Daoy (cell line): ENCODE measurements at regions not wholly inside any gene's neighbourhood (a gene's known extent, or its start where the extent isn't known, plus 50 kb on each side); places are given as distances from the start of the nearest gene placed in this dataset.
"Not testable (repeated sequence)": the region's sequence is repeated elsewhere in the genome, so short reads cannot be mapped to it uniquely, and the experiment has no call there.

Experiments used
- DNase-seq: peaks from one replicate; pipeline ENCODE4 v3.0.0-alpha.2; 2015; ENCODE audit warnings: low read depth

DNA sequence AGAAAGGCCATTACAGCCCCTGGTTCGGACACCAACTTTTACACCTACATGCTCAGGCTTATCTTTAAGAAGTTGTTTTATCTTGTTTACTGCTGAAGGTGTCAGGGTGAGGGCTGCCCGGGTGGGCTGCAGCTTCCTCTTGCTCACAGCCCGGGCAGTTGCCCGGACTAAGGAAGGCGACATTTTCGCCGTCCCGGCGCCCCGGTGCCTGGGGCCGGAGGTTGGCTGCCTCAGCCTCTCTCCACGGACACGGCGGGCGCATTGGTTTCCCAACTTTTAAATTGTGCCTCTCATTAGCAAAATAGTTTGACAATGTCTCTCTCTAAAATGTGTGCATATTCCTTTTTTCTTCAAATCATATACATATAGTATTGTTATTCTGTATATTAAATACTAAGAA is 198.5 kb downstream of the LRRC70 start:
- DNase-seq: not testable (repeated sequence)

DNA sequence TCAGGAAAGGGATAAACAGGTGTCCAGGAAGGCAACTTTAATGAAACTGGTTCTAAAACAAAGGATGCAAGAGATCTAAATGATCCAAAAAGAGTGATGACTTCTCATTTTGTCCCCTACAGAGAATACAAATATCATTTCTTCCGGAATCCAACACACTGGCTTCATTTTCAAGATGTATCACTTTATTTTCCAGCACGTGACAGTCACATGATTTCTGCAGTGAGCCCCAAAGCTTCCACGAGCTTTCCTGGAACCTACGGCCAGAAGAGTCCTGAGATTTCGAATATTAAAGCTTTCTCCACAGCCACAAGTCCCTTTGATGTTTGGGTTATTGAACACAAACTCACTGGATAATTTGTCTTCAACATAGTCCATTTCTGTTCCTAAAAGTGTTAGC is 198.0 kb downstream of the LRRC70 start:
- not testable (repeated sequence) for DNase-seq

DNA sequence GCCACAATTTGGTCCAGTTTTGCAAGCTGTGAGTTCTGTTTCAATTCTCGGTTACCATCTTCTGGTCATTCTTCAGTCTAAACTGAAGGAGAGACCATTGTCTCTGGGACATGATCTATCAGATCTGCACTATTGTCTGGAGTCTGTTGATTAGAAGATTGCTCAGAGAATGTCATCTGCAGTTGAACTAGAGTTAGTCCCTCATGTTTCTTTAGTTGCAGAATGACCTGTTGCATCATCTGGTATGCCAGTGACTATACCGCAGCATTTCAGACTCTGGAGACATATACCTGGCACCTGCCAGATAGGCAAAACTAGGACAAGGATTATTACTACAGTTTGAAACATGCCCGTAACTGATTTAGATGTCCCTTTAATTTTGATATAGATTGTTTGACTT is 194.8 kb downstream of the LRRC70 start:
- no peak for DNase-seq

DNA sequence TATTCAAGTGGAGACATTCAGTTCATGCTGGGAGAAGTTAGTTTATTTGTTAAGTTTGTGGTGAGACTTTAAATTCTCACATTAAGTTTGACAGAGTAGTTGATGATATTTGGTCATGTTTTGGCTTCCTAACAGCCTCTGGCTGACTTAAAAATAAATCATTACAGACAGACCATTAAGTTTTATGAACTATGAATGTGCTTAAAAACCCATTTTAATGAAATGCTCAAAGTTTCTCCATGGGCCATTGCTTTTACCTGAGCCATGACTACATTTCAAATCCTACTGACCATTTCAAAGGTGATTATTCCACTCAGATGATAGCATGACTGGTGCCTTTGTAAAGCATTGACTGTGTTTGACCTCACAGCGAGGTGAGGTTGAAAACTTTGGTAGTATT is 192.7 kb downstream of the LRRC70 start:
- no peak for DNase-seq

DNA sequence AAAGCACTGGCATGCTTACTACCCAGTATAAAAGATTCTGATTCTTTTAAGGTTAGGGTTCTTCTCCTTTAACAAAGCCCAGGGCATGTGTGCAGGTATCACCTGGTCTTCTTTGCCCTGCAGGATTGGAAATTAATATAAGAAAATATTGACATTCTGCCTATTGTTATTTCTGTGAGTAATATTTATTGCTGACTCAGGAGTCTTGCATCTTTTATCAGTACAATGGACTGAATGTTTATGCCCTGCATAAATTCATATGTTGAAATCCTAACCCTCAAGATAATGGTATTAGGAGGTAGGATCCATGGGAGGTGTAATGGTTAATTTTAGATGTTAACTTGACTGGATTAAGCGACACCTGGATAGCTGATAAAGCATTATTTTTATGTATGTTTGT is 189.0 kb downstream of the LRRC70 start:
- DNase-seq: no peak

DNA sequence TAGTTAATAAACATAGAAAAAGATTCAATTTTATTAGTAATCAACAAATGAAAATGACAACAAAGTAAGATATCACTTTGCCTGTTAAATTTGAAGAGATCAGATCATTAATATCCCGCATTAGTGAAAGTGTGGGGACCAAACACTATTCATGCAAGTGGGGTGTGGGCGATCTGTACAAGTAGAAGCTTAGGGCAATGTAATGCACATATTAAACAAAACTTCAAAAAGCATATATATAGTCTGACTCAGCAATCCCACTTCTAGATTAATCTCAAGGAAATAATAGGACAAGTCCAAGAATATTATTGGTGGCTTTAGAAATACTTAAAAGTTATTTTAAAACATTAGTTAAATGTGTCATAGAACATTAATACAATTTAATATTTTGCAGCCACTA is 188.5 kb downstream of the LRRC70 start:
- DNase-seq: no peak

DNA sequence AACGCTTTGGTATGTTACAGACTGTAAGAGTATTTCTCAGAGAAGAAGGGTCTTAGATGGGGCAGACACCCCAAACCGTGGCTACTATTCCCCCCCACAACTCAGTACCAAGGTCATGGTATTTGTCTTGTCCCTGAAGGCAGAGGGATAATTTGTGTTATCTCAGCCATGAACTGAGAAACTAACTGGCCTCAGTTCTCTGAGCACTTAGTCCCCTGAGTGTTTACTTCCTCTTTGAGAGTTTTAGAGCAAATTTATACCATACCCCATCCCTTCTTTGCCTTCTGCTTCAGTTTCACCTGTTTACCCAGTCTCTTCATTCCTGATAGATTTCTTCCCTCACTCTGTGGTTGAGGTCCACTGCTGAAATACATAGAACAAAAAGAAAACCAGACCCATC is 183.9 kb downstream of the LRRC70 start:
- no peak for DNase-seq

DNA sequence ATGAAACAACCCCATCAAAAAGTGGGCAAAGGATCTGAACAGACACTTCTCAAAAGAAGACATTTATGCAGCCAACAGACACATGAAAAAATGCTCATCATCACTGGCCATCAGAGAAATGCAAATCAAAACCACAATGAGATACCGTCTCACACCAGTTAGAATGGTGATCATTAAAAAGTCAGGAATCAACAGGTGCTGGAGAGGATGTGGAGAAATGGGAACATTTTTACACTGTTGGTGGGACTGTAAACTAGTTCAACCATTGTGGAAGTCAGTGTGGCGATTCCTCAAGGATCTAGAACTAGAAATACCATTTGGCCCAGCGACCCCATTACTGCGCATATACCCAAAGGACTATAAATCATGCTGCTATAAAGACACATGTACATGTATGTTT is 179.1 kb downstream of the LRRC70 start:
- not testable (repeated sequence) for DNase-seq

DNA sequence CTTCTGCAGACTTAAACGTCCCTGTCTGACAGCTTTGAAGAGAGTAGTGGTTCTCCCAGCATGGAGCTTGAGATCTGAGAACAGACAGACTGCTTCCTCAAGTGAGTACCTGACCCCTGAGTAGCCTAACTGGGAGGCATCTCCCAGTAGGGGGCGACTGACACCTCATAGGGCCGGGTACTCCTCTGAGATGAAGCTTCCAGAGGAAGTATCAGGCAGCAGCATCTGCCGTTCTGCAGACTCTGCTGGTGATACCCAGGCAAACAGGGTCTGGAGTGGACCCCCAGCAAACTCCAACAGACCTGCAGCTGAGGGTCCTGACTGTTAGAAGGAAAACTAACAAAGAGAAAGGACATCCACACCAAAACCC is 174.4 kb downstream of the LRRC70 start:
- not testable (repeated sequence) for DNase-seq

DNA sequence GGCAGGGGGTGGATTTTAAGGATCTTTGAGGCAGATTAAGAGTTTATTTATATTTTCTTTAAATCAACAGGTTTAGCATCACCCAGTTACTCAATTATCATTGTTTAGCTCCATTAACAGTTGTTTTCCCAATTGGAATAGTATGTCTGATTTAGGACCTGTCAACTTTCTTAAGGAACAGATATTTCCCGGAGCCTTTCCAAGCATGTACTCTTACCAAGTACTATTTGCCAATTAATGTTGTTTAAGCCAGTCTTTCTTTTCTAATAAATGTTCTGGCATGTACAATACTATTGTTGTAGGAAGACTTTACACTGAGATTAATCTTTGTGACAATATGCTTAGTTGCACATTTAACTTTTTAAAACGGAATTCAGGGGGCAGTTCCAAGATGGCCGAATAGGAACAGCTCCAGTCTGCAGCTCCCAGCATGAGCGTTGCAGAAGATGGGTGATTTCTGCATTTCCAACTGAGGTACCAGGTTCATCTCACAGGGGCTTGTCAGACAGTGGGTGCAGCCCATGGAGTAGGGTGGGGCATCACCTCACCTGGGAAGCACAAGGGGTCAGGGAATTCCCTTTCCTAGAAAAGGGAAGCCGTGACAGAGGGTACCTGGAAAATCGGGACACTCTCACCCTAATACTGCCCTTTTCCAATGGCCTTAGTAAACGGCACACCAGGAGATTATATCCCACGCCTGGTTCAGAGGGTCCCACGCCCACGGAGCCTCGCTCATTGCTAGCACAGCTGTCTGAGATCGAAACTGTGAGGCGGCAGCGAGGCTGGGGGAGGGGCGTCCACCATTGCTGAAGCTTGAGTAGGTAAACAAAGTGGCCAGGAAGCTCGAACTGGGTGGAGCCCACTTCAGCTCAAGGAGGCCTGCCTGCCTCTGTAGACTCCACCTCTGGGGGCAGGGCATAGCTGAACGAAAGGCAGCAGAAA is 173.7 kb downstream of the LRRC70 start:
- DNase-seq: not testable (repeated sequence)

DNA sequence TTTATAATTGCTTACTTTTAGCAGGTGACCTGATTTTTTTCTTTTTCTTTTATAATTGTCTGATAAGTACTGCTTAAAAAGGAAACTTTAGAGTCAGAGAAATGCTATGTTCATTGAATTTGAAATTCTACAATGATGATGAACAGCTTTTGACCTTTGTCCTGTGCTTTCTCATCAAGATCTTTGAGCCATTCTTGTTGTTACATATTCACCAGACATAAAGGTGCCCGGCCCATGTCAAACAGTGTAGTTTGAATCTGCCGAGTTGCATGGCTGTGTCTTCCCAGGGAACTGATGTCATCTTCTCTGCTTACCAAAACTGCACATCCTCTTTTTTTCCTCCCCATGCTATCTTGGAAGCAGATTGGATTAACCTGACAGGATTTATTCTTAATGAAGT is 163.6 kb downstream of the LRRC70 start:
- no peak for DNase-seq

DNA sequence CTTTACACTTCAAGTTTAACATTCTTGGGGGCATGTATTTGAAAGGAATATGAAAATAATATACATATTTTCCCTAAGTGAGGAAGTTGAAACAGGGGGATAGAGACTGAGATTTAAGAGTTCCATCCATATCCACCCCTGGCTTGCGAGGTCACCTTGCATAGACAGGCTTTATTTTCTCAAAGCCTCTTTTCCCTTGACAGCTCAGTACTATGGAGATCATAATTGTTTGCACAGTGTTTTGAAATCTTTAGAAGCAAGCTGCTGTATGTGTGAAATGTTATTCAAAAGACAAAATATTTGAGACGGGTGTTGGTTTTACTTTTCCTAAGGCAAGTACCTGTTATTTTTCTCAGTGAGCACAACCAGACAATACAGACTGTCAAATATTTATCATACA is 163.1 kb downstream of the LRRC70 start:
- no peak for DNase-seq

DNA sequence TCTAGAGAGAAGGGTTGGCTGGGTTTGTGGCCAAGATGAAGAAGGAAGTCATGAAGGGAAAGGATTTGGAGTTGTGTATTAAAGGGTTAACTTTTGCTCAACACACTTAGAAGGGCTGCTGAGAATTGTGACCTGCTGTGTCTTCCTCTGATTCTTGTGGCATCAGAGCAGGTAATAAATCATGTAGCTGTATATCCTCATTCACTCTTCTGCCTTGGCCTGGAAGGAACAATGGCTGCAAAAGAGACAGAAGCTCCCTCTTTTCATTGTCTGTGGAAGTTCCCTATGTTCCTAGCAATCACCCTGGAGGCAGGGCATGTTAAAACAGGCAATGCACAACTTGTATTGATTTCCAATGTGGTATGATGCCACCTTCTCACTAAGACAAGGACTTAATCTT is 159.1 kb downstream of the LRRC70 start:
- no peak for DNase-seq

DNA sequence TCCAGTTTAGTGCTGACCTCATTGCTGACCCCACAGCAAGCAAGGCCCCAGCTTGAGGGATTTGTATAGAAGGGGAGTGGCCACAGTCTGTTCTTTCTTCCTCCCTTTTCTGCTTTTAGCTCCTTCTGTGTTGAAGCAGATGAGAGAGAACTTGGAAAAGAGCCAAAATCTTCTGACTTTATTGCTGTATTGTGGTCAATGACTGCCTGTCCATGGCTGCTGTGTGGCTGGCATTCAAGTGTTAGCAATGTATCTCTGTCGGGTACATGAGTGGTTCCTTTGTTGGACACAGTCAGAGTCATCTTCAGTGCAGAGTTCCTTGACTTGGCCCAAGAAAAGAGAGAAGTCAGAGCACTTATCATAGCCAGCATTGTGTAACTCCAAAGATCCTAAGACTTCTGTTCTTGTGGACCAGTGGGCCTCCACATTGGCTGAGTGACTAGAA is 154.1 kb downstream of the LRRC70 start:
- DNase-seq: no peak

DNA sequence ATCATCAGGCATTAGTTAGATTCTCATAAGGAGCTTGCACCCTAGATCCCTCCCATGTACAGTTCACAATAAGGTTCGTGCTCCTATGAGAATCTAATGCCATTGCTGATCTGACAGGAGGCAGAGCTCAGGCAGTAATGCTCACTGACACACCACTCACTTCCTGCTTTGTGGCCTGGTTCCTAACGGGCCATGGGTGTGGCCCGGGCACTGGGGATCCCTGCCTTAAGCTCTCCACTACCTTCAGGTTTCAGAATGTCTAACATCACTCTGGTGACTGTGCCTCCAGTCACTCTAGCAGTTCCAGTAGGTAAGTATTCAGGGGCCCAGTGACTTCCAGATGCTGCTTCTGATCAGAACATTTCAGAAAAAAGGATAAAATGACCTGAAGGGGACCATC is 152.4 kb downstream of the LRRC70 start:
- DNase-seq: no peak

DNA sequence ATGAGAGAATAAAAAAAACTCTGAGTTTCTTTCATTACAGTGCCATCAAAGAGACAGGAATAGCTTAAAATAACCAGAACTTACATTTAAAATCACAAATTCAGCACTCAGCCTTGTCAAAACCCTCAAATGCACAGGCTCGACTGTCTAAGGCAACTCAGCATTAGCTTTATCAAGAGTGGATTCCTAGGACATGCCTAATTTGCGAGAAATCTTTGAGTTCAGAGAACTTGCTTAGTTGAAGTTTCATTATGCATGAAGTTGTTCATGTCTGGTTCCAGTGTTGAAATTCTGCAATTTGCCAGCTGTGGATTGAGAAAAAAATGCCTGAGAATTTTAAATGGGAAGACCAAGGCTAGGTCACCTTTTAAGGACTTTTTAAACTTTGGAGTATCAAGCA is 151.1 kb downstream of the LRRC70 start:
- no peak for DNase-seq

DNA sequence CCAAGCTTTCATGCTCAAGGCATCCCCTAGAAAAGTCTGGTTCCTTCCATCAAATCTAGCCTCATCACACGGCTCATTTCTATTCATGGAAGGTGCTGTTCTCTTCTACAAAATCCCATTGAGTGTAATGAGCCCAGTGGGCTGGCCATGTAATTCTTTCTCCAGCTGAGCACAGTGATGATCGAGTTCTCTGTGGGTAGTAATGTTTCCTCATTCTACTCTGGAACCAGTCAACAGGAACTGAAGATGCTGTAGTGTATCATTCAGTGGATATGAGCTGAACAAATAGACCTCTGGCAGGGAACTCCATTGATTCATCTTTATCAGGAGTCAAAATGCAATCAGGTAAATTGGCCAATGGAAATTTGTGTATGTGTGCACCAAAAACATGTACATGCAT is 149.2 kb downstream of the LRRC70 start:
- DNase-seq: no peak

DNA sequence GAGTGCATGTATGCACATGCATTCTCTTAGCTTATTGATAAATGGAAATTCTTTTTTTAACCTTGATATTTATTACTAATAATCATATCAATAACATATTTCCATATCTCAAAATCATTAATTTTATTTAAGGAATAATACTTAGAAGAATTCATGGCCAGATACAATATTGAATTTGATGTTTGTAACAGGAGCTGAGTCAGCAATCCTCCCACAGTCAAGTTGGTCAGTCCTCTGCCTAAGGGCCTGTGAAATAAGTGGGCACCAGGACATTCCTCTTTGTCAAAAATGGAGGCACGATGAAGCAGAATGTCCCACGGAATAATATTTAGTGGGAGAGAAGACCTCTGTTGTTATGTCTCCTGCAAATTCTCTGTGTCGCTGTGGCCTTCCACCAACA is 148.6 kb downstream of the LRRC70 start:
- DNase-seq: no peak

DNA sequence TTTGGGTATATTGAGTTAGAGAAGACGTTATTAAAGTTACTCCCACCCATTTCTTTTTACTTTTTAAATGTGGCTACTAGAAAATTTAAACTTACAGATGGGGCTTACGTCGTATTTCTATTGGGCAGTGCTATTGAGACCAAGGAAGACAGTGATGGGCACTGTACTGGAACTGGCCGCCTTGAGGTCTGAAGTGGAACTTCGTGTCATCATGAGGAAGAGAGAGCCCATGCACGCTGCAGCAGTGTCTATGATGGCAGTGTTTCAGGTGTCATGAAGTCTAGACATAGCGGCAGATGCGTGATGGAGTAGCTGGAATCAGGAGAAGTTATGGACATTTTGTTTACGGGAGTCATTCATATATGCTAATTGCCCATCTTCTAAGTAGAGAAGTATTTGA is 143.7 kb downstream of the LRRC70 start:
- DNase-seq: no peak

DNA sequence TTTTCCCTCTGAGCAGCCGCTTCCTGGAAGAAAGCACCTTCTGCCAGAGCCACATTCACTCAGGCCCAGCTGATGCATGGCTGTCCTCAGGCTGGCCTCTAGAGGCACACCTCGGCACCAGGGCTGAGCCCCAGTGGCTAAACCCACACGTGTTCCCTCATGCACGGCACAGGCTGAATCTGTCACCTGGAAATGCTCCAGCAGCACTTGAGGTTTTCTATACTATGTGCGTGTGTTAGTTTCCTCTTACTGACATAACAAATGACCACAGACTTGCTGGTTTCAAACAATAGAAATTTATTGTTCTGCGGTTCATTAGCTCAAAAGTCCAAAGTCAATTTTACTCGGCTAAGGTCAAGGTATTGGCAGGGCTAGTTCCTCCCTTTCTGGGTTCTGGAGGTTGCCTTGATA is 141.4 kb downstream of the LRRC70 start:
- DNase-seq: no peak

DNA sequence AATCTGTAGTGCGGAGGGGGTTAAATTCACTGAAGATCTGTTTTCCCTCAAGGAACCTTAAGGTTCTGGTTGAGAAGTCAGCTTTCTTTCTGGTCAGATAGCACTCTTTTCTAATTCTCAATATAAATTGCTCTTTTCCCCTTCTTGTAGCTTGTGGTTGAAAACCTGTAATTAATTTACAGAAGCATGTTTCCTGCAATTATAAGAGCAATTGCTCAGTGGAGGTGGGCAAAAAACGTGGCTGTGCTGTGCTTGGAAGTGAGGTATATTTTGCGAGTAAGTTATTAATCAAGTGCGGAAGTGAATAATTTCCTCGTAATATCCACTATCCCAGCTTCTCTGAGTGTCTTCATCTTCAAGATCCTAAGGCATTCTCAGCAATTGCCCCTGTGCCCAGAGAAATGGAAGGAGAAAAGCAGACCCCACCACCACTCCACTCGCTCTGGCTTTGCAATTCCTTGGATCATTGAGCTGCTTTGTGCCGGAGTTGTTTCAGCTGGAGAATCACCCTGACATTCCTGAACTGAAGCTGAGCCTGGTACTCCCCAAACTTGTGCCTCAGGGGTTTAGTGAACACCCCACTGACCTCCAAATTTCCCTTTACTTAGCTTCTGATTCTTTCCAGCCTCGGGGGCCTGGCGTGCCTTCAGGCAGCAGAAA is 140.6 kb downstream of the LRRC70 start:
- no peak for DNase-seq

DNA sequence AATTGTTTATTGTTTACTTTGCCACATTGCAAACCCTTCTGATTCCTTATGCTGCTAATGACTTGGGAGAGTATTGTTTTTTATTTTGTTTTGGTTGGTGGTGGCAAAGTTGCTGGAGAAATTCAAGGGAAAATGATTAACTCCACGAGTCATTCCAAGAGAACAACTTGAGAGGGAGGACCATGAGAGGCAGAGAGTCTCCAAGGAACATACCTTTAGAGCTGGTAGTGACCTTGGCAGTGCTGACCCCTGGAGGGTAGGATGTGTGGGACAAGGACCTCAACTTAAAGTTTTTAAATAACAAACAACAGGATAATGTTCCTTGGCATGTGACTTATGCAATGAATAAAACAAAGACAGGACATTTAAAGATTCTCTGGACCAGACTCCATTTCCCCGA is 139.7 kb downstream of the LRRC70 start:
- DNase-seq: no peak

DNA sequence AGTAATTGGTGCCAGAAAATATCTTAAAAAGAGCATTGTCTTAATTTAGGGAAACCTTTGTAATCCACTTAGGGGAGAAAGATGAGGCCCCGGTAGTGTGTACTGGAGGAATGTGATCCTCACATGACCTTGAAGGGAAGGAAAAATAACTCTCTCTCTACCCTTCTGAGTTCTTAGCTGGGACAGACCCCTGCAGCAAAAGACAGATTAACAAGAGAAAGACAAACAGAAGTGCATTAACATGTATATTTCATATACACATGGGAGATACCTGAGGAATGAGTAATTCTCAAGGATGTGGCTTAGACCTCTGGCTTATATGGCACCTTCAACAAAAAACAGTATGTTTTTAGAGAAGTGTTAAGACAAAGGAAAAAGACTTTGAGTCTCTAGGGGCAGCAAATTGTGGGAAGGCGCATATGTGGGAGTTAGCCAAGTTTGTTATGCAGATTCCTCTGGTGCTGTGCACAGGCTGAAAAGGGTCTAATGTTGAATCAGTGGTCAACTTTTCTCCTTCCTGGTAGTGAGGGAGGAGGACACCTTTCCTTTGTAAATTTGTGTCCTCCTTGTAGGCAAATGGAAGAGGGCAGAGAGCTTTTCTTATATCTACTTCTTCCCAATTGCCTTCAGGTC is 138.8 kb downstream of the LRRC70 start:
- DNase-seq: no peak
